ENCODE measurements at regions not wholly inside any gene's neighbourhood (a gene's known extent, or its start where the extent isn't known, plus 50 kb on each side); places are given as distances from the start of the nearest gene placed in this dataset.

- TF ChIP-seq CTCF (IDR thresholded peaks at IDR 0.05) (no peak), RORB (CRISPR knock-in tag; IDR thresholded peaks at IDR 0.05) (no peak), ZNF232 (CRISPR knock-in tag; IDR thresholded peaks at IDR 0.05) (no peak), NR2C2 (CRISPR knock-in tag; IDR thresholded peaks at IDR 0.05) (no peak), SP1 (CRISPR knock-in tag; conservative IDR thresholded peaks at IDR 0.05) (no peak), CREB1 (CRISPR knock-in tag; IDR thresholded peaks at IDR 0.05) (no peak), USF1 (CRISPR knock-in tag; IDR thresholded peaks at IDR 0.05) (no peak), MAX (CRISPR knock-in tag; IDR thresholded peaks at IDR 0.05) (no peak)
These were observed 440.1 kb upstream of the SMIM31 start for GRCh38 chr4:164313853-164314252.

Data from WTC11 (cell line).